HG03457 (cell line): ENCODE measurements at regions not wholly inside any gene's neighbourhood (a gene's known extent, or its start where the extent isn't known, plus 50 kb on each side); places are given as distances from the start of the nearest gene placed in this dataset.

ENCODE experiments used
- ATAC-seq: cut with Tn5 transposase; IDR thresholded peaks from one replicate; pipeline ENCODE4 v1.9.1; 2021; ENCODE audit warnings: moderate number of reproducible peaks; ENCODE audit not compliant: unreplicated experiment

DNA sequence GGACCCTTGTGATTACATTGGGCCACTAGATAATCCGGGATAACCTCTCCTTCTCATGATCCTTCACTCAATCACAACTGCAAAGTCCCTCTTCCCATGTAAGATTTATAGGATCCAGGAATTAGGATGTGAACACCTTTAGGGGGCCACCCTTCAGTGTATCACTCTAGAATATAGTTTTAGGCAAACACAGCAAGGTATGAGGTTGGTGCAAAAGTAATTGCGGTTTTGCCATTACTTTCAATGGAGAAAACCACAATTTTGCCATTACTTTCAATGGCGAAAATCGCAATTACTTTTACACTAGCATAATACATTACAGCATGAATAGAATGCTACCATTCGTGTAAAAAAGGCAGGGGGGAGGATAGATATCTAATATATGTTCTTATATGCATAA is 104.0 kb downstream of the BAMBI start:
- no peak for ATAC-seq

GRCh38 chr10:28783087-28783486 is 105.8 kb downstream of the BAMBI start:
- no peak for ATAC-seq

DNA sequence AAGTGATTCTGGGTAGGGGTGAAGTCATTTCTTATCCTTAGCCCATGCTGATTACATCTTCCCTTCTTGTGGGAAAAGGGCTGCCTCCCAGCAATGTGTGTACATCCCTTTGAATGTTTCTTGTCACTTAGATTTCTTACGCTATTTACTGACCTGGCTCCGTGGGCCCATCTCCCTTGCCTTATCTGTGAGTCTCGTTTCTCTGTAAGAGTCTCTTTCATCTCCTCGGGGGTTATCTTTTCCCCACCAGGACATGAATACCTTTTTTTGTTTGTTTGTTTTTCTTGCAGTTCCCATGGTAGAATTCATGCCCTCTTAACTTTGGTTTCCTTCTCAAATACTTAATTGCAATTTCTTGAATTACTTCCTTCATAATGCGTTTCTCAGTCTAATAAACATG is 107.7 kb downstream of the BAMBI start:
- ATAC-seq = no peak

GRCh38 chr10:28788252-28788651 is 110.9 kb downstream of the BAMBI start:
- ATAC-seq = peak; percentile 86

DNA sequence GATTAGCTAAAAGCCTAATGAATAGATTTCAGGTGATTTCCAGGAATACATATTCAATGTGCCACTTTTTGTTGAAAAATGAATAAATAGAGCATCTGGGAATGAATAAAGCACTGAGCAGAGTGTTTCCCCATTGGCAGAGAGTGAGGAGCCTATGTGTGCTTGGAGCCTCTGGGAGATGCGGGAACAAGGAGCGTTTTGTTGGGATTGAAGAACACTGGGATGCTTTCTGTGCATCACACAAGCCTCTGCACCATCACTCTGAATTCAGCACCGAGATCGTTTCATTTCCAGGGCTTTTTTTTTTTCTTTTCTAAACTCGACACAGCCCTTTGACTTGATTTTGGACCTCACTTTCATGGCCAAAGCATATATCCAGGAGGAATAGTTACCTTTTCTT is 111.4 kb downstream of the BAMBI start:
- no peak for ATAC-seq

DNA sequence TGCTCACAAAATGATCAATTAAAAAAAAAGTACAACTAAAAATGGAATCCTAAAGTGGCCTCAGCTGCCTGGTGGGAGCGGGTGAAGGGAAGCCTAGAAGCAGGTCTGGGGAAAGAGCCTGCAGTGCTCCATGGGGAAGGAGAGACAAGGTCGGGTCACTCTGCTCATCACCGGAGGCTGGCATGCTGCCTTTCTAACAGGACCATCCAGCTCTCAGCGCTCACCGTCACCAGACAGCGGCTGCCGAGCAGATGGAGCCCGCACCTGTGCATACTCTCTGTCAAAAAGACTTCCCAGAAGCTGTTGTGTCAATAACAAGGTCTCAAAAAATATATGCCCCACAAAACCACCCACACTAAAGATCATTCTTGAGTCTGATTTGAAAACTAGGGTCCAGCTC is 112.8 kb downstream of the BAMBI start:
- ATAC-seq = no peak

GRCh38 chr10:28793482-28793881 is 116.2 kb downstream of the BAMBI start:
- ATAC-seq = no peak

- ATAC-seq = no peak
Measured at GRCh38 chr10:28794986-28795385, 117.7 kb downstream of the BAMBI start.

DNA sequence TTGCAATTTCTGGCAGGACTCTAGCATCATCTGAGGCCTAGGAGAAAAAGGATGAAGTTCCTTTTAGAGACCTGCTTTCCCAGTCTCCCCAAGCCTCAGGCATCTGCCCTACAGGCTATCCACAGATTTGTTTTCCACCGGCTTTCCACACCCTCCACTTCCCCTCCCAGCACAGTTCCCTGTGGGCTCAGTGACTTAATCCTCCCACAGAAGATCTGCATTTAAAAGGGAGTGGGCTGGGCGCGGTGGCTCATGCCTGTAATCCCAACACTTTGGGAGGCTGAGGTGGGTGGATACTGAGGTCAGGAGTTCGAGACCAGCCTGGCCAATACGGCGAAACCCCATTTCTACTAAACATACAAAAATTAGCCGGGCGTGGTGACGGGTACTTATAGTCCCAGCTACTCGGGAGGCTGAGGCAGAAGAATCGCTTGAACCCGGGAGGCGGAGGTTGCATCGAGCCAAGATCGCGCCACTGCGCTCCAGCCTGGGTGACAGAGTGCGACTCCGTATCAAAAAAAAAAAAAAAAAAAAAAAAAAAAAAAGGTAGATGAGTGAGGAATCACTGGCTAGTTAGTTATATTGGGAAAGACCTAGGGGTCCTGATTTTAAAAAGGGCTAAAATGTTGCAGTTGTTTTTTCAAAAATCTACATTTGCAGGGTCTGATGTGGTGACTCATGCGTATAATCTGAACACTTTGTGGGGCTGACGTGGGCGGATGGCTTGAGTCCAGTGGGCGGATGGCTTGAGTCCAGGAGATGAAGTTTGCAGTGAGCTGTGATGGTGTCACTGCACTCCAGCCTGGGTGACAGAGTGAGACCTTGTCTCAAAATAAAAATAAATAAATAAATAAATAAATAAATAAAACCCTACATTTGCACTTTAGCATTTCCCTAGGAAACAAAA is 119.5 kb downstream of the BAMBI start:
- no peak for ATAC-seq

GRCh38 chr10:28797904-28798371 is 120.6 kb downstream of the BAMBI start:
- no peak for ATAC-seq

- no peak for ATAC-seq
Measured at GRCh38 chr10:28798428-28798955, 121.2 kb downstream of the BAMBI start.

GRCh38 chr10:28798964-28799363 is 121.6 kb downstream of the BAMBI start:
- ATAC-seq = no peak

GRCh38 chr10:28800144-28800543 is 122.8 kb downstream of the BAMBI start:
- ATAC-seq = no peak

DNA sequence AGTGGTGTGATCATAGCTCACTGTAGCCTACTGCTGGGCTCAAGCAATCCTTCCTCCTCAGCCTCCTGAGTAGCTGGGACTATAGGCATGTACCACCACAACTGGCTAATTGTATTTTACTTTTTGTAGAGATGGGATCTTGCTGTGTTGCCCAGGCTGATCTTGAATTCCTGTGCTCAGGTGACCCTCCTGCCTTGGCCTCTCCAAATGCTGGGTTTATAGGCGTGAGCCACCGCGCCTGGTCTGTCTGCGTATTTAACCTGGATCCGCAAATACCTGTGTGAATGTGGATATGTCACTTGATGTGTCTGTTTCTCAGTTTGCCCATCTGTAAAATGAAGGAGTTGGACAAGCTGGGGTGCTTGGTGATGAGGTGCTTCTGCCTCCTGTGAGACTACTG is 123.9 kb downstream of the BAMBI start:
- ATAC-seq = no peak

DNA sequence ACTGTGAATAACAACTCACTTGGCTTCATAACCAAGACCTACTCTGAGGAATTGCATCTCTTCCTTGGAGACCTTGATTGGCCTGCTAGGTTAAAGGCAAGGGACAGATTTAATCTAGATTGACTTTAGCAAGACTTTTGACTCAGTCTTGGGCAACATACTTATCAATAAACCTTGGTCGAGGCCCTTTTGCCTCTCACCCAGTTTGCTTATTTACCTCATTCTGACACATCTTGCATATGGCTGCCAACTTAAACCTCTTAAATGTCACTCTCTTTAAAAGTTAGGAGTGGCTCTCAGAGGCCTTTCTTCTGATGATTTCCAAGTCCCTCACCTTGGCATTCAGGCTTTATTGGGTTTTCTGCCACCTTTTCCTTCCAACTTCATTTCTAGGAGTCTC is 124.5 kb downstream of the BAMBI start:
- ATAC-seq = no peak

GRCh38 chr10:28805390-28805789 is 128.1 kb downstream of the BAMBI start:
- no peak for ATAC-seq

DNA sequence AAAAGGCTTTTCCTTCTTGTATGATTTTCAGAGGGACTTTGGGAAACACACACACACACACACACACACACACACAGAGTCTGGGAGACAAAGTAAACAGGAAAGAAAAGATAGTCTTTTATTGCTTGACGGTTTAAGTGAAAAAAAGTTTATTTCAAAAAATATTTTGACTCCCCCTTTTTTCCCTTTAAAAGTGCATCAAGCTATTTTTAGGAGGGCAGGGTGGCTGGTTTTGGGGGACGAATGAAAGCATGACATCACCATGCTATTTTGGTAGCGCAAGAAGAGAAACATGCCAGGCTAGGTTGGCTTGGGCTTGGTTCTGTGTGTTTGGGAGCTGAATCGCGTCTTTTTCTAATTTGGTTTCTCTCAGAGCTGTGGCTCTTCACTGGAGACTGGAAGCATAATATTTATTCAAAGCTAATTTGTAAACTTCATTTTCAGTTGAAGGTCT is 129.2 kb downstream of the BAMBI start:
- ATAC-seq = no peak

DNA sequence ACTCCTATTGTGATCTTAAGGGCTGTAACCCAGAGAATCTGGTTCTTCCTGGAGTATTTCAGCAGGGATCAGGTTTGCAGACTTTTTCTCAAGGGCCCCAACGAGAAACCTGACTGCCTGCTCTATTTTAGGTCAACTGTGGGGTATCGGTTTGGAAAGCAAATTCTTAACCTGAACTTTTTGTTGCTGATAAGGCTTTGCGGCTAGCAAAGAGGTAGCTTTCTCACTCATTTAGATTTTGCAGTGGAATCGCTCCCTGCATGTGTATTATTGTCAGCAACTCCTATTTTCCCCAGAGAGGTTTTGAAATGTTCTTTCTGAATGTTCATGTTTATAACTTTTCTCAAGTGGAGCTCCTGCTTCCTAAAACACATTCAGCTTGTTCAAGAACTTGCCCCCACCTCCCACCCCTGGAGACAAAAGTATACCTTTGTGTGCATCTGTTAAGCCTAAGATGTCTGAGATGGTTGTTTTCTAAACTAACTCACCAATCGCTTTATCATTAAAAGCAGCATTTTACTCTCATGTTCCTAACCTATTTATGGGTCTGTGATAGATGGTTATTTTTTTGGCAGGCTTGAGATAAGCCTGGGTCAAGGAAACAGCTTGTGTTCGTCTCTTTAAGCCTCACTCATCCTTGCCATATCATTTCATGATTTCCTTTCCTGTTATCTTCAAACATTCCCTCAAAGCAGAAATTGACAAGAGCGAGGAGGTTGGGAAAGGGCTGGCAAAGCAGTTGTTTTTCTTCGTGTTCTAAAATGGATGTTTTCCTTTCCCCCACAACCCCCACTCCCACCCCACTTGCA is 129.8 kb downstream of the BAMBI start:
- no peak for ATAC-seq

DNA sequence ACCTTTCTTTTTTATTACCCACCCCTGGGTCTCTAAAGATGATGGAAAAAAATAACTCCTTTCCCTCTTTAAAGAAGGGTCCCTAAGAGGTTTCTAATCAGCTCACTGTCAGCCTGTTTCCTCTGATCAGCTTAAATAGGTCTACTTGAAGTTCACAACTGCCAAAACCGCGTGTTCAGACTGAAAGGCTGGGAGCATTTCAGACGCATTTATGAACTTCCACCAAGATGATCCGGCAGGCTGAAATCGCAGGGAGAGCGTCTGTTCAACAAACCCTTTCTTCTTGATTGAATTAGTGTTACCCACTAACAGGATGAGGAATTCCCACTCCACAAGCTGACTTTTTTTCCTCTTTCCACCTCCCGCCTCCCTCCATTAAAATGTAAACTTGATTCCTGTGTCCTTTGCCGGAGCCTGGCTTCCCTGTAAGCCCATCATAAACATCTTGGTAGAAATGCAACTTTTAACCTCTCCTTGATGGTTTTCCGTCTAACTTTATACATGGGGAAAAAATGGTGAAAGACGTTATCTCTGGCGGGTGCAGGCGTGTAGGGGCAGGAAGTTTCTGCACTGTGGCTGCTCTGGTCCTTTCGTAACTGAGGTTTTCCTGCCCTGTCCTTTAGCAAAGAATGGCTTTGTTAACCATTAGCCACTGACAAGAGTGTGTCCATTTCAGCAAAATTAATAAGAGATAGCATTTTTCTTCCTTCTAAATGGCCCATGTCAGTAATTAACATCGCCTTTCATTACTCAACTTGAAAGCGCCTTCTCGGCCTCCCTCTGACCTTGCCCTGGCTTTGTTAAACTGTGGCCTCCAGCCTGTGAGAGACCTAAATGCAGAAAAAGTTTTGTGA is 130.7 kb downstream of the BAMBI start:
- ATAC-seq = no peak

- ATAC-seq = no peak
Measured at GRCh38 chr10:28808693-28809092, 131.4 kb downstream of the BAMBI start.
